Astrocyte (in vitro differentiated cells and primary cell): ENCODE measurements at regions not wholly inside any gene's neighbourhood (a gene's known extent, or its start where the extent isn't known, plus 50 kb on each side); places are given as distances from the start of the nearest gene placed in this dataset.

Experiments used
- DNase-seq: peaks from one replicate; pipeline ENCODE4 v3.0.0-alpha.2; 2010; ENCODE audit warnings: low read depth
- FAIRE-seq: peaks from 2 replicates; lab custom pipeline; 2011; peaks lifted over from hg19 to GRCh38; lab: Jason Lieb, UNC
- H2AFZ ChIP-seq: 2 replicates; pipeline ENCODE4 v1.6.0; 2012; ENCODE audit warnings: low read depth, low read length, inconsistent platforms
- H3K27ac ChIP-seq: 2 replicates; pipeline ENCODE4 v1.5.1; 2011; ENCODE audit warnings: low read depth, low read length, inconsistent platforms
- H3K27me3 ChIP-seq: 2 replicates; pipeline ENCODE4 v1.6.0; 2011; ENCODE audit warnings: low read length, inconsistent platforms; ENCODE audit not compliant: insufficient read depth
- H3K36me3 ChIP-seq: 2 replicates; pipeline ENCODE4 v1.5.1; 2011; ENCODE audit warnings: low read length, inconsistent platforms; ENCODE audit not compliant: insufficient read depth
- H3K4me1 ChIP-seq: 2 replicates; pipeline ENCODE4 v1.5.1; 2011; ENCODE audit warnings: low read length, inconsistent platforms; ENCODE audit not compliant: insufficient read depth
- H3K4me2 ChIP-seq: 2 replicates; pipeline ENCODE4 v1.6.0; 2012; ENCODE audit warnings: low read length, inconsistent platforms
- H3K4me3 ChIP-seq: 2 replicates; pipeline ENCODE4 v1.5.1; 2011; ENCODE audit warnings: low read depth, mild to moderate bottlenecking, low read length, inconsistent platforms; ENCODE audit not compliant: insufficient read depth
- H3K79me2 ChIP-seq: 2 replicates; pipeline ENCODE4 v1.6.0; 2012; ENCODE audit warnings: mild to moderate bottlenecking, low read length, inconsistent platforms; ENCODE audit not compliant: insufficient read depth
- H3K9ac ChIP-seq: 2 replicates; pipeline ENCODE4 v1.6.0; 2012; ENCODE audit warnings: mild to moderate bottlenecking, low read length, inconsistent platforms
- H3K9me3 ChIP-seq: 2 replicates; pipeline ENCODE4 v1.5.1; 2012; ENCODE audit warnings: low read depth, mild to moderate bottlenecking, low read length, inconsistent platforms; ENCODE audit not compliant: insufficient read depth
- H4K20me1 ChIP-seq: 2 replicates; pipeline ENCODE4 v1.6.0; 2012; ENCODE audit warnings: low read length, inconsistent platforms; ENCODE audit not compliant: insufficient read depth
- H3K27ac Mint-ChIP-seq: one replicate; pipeline ENCODE4 v1.8.0; 2021; ENCODE audit warnings: mild to moderate bottlenecking, mixed read lengths; ENCODE audit not compliant: unreplicated experiment
- H3K27me3 Mint-ChIP-seq: one replicate; pipeline ENCODE4 v1.8.0; 2021; ENCODE audit warnings: low read depth, mixed read lengths; ENCODE audit not compliant: unreplicated experiment
- H3K36me3 Mint-ChIP-seq: one replicate; pipeline ENCODE4 v1.8.0; 2021; ENCODE audit warnings: low read depth, mixed read lengths; ENCODE audit not compliant: unreplicated experiment
- H3K4me1 Mint-ChIP-seq: one replicate; pipeline ENCODE4 v1.8.0; 2021; ENCODE audit warnings: low read depth, mixed read lengths; ENCODE audit not compliant: unreplicated experiment
- H3K4me3 Mint-ChIP-seq: one replicate; pipeline ENCODE4 v1.8.0; 2021; ENCODE audit warnings: mild to moderate bottlenecking, moderate library complexity, mixed read lengths; ENCODE audit not compliant: unreplicated experiment
- H3K9me3 Mint-ChIP-seq: one replicate; pipeline ENCODE4 v1.8.0; 2021; ENCODE audit warnings: mild to moderate bottlenecking, mixed read lengths; ENCODE audit not compliant: unreplicated experiment
- CTCF ChIP-seq: IDR thresholded peaks from 2 replicates; pipeline ENCODE4 v1.5.1; 2011; ENCODE audit warnings: low read depth, mild to moderate bottlenecking, inconsistent platforms, low read length, moderate library complexity; ENCODE audit not compliant: insufficient read depth
- EZH2 ChIP-seq: IDR thresholded peaks from 2 replicates; pipeline ENCODE4 v1.6.1; 2012; ENCODE audit warnings: mild to moderate bottlenecking, low read length, inconsistent platforms; ENCODE audit not compliant: insufficient read depth

DNA sequence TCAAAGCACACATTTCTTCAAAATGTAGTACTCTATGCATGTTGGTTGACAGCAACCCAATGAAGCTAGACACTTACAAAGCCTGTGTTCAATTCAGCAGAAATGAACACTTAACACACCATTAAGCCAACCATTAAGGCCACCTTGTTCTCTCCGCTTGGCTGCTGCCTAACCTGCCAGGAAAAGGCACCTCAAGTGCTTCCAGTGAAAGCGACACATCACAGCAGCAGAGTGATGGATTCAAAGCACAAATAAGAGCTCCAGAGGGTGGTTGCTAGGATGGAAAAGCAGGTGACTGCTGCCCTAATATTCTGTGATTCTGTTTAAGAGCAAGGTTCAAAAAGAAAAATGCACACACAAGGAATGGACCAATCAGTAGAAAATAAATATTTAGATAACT lies 81.5 kb upstream of the GNAI1 start:
- H3K9me3 Mint-ChIP-seq, result peaks cover 3% of the 10 kb centered on the region
- no peaks in the 10 kb centered on the region for H3K4me1 ChIP-seq

GRCh38 chr7:80047856-80048459 lies 86.7 kb upstream of the GNAI1 start:
- no peaks in the 10 kb centered on the region for H3K9me3 ChIP-seq
- no peak overlapping the region for H3K4me2 ChIP-seq
- H3K9ac ChIP-seq, result no peak overlapping the region
- no peak overlapping the region for H3K4me3 ChIP-seq
- H3K27ac ChIP-seq, result no peak overlapping the region
- no peaks in the 10 kb centered on the region for H3K27me3 ChIP-seq
- no peak for DNase-seq
- no peaks in the 10 kb centered on the region for H3K36me3 ChIP-seq
- TF ChIP-seq EZH2, result no peak
- peak; percentile 28 for TF ChIP-seq CTCF
- no peak for FAIRE-seq
- H3K4me1 ChIP-seq, result no peaks in the 10 kb centered on the region
- Mint-ChIP-seq H3K27ac (no peak overlapping the region), H3K27me3 (no peaks in the 10 kb centered on the region), H3K4me3 (no peak overlapping the region), H3K36me3 (no peaks in the 10 kb centered on the region), H3K4me1 (no peaks in the 10 kb centered on the region), H3K9me3 (peaks cover 11% of the 10 kb centered on the region)
- H4K20me1 ChIP-seq, result no peaks in the 10 kb centered on the region
- no peaks in the 10 kb centered on the region for H3K79me2 ChIP-seq
- H2AFZ ChIP-seq, result no peak overlapping the region

More for the DNA sequence above, 81.5 kb upstream of the GNAI1 start:
- H3K4me2 ChIP-seq, result no peak overlapping the region
- H3K36me3 Mint-ChIP-seq, result no peaks in the 10 kb centered on the region
- no peaks in the 10 kb centered on the region for H3K27me3 ChIP-seq
- no peak overlapping the region for H3K4me3 Mint-ChIP-seq
- H3K4me1 Mint-ChIP-seq, result no peaks in the 10 kb centered on the region
- H3K79me2 ChIP-seq, result no peaks in the 10 kb centered on the region
- no peak overlapping the region for H3K4me3 ChIP-seq
- no peak overlapping the region for H3K27ac Mint-ChIP-seq
- H2AFZ ChIP-seq, result no peak overlapping the region
- no peaks in the 10 kb centered on the region for H4K20me1 ChIP-seq
- no peaks in the 10 kb centered on the region for H3K36me3 ChIP-seq
- DNase-seq (no peak), FAIRE-seq (no peak)
- no peaks in the 10 kb centered on the region for H3K9me3 ChIP-seq
- TF ChIP-seq CTCF (no peak), EZH2 (no peak)
- H3K27ac ChIP-seq, result no peak overlapping the region
- H3K27me3 Mint-ChIP-seq, result no peaks in the 10 kb centered on the region
- no peak overlapping the region for H3K9ac ChIP-seq

- no peaks in the 10 kb centered on the region for H3K36me3 Mint-ChIP-seq
Observed at GRCh38 chr7:80047032-80047431, 87.6 kb upstream of the GNAI1 start.

More at GRCh38 chr7:80047032-80047431, 87.6 kb upstream of the GNAI1 start:
- Histone ChIP-seq H3K27me3 (no peaks in the 10 kb centered on the region), H4K20me1 (no peaks in the 10 kb centered on the region), H3K4me1 (no peaks in the 10 kb centered on the region), H3K36me3 (no peaks in the 10 kb centered on the region), H3K9ac (no peak overlapping the region), H2AFZ (no peak overlapping the region), H3K4me2 (no peak overlapping the region), H3K79me2 (no peaks in the 10 kb centered on the region), H3K27ac (no peak overlapping the region), H3K4me3 (no peak overlapping the region), H3K9me3 (no peaks in the 10 kb centered on the region)
- no peak overlapping the region for H3K4me3 Mint-ChIP-seq
- no peak for DNase-seq
- H3K27me3 Mint-ChIP-seq, result no peaks in the 10 kb centered on the region
- peaks cover 11% of the 10 kb centered on the region for H3K9me3 Mint-ChIP-seq
- TF ChIP-seq CTCF, result no peak
- TF ChIP-seq EZH2, result no peak
- no peak overlapping the region for H3K27ac Mint-ChIP-seq
- H3K4me1 Mint-ChIP-seq, result no peaks in the 10 kb centered on the region
- FAIRE-seq, result no peak
